ENCODE measurements at regions not wholly inside any gene's neighbourhood (a gene's known extent, or its start where the extent isn't known, plus 50 kb on each side); places are given as distances from the start of the nearest gene placed in this dataset.

DNA sequence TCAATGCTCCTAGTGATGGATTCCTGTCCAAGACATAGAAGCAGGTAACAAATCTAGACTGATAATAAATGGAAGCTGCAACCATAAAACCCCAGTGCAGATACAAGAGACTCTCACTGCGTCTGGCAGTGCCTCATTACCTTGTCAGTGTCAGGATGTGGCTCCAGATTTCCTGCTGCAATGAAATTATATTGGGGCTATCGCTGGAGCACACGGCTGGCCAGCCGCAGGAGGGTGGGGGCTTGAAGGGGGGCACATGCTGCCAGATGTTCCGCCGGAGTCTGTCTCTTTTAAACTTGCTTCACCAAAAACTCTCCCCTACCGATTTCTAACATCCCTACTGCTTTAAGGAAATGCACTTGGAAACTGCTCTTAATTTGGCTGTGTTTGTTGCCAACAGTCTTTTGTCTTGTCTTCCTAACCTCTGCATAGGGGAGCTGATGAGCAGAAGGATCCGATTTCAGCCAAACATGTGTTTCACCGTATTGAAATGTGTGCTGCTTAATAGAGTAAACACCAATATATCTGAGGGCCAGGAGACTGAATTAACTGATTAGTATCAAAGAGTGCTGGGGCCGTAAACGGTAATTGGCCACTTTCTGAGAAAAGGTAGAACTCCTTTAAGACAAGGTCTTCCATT is 102.2 kb upstream of the EXOC2 start:
- peaks cover 25% of the 10 kb centered on the region for H3K27me3 ChIP-seq (ENCODE audit: low read depth, low read length)
- H4K20me1 ChIP-seq (ENCODE audit: insufficient read depth, low read length): no peaks in the 10 kb centered on the region
- no peak overlapping the region for H3K4me2 ChIP-seq (ENCODE audit: low read length)
- TF ChIP-seq EZH2phosphoT487 (IDR thresholded peaks at IDR 0.05; ENCODE audit: low read depth): no peak
- TF ChIP-seq, protein P1, sequence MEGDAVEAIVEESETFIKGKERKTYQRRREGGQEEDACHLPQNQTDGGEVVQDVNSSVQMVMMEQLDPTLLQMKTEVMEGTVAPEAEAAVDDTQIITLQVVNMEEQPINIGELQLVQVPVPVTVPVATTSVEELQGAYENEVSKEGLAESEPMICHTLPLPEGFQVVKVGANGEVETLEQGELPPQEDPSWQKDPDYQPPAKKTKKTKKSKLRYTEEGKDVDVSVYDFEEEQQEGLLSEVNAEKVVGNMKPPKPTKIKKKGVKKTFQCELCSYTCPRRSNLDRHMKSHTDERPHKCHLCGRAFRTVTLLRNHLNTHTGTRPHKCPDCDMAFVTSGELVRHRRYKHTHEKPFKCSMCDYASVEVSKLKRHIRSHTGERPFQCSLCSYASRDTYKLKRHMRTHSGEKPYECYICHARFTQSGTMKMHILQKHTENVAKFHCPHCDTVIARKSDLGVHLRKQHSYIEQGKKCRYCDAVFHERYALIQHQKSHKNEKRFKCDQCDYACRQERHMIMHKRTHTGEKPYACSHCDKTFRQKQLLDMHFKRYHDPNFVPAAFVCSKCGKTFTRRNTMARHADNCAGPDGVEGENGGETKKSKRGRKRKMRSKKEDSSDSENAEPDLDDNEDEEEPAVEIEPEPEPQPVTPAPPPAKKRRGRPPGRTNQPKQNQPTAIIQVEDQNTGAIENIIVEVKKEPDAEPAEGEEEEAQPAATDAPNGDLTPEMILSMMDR (IDR thresholded peaks at IDR 0.05; ENCODE audit: low read depth, low read length): no peak
- no peak overlapping the region for H3K4me3 ChIP-seq (ENCODE audit: low read length)
- no peak overlapping the region for H3K27ac ChIP-seq (ENCODE audit: low read length)
- H3K9ac ChIP-seq (ENCODE audit: low read length): no peak overlapping the region
- no peaks in the 10 kb centered on the region for H3K9me3 ChIP-seq (ENCODE audit: insufficient read depth, low read length)
- no peak overlapping the region for H2AFZ ChIP-seq (ENCODE audit: low read depth, low read length)
- H3K36me3 ChIP-seq (replicated peaks; ENCODE audit: low read depth, low read length): no peaks in the 10 kb centered on the region
- H3K79me2 ChIP-seq (ENCODE audit: low read length): no peaks in the 10 kb centered on the region
- peaks cover 8% of the 10 kb centered on the region for H3K4me1 ChIP-seq (ENCODE audit: low read length)

DNA sequence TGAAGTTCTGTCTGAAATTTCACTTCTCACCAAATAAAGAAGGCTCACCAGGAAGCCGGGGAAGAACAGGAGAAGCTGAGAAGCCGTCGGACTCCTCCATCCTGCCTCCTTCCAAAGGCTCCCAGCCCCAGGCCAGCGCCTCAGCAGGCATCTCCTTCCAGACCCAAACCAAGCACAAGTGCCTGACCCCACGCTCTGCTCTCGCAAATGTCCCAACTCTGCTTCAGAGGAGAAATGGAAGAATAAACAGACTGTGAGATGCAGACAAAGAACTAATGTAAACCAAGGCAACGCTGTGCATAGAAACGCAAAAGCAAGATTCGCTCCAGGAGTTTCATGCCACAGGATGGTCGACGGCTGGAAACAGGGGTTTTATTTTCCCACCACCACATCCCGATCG is 100.3 kb upstream of the EXOC2 start:
- Histone ChIP-seq H3K27me3 (ENCODE audit: low read depth, low read length) (peaks cover 18% of the 10 kb centered on the region), H3K79me2 (ENCODE audit: low read length) (no peaks in the 10 kb centered on the region), H3K27ac (ENCODE audit: low read length) (no peak overlapping the region), H3K36me3 (replicated peaks; ENCODE audit: low read depth, low read length) (no peaks in the 10 kb centered on the region), H3K4me3 (ENCODE audit: low read length) (no peak overlapping the region), H2AFZ (ENCODE audit: low read depth, low read length) (no peak overlapping the region), H3K4me2 (ENCODE audit: low read length) (no peak overlapping the region), H4K20me1 (ENCODE audit: insufficient read depth, low read length) (no peaks in the 10 kb centered on the region), H3K9ac (ENCODE audit: low read length) (no peak overlapping the region), H3K4me1 (ENCODE audit: low read length) (peaks cover 8% of the 10 kb centered on the region), H3K9me3 (ENCODE audit: insufficient read depth, low read length) (no peaks in the 10 kb centered on the region)
- TF ChIP-seq, protein P1 (IDR thresholded peaks at IDR 0.05; ENCODE audit: low read depth, low read length): no peak
- no peak for TF ChIP-seq EZH2phosphoT487 (IDR thresholded peaks at IDR 0.05; ENCODE audit: low read depth)

DNA sequence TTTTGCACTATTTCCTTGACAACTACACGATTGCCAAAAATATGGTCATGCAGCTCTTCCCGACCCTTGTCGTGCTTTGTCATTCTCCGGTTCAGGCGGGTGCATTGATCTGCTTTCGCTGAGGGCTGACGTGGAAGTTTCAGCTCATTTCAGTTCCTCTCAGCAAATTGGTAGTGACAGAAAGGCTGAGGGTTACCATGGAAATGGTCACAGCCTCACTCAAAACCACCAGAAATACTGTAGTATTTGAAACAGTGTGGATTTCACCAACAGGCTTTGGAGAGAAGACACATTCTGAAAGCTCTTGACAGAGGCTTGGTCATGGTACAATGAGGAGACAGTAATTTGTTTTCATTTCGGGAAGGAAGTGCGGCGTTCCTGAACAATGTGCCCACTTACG is 99.7 kb upstream of the EXOC2 start:
- no peak for TF ChIP-seq EZH2phosphoT487 (IDR thresholded peaks at IDR 0.05; ENCODE audit: low read depth)
- TF ChIP-seq, protein P1 (IDR thresholded peaks at IDR 0.05; ENCODE audit: low read depth, low read length): no peak
- Histone ChIP-seq H2AFZ (ENCODE audit: low read depth, low read length) (no peak overlapping the region), H3K9me3 (ENCODE audit: insufficient read depth, low read length) (no peaks in the 10 kb centered on the region), H3K27ac (ENCODE audit: low read length) (no peak overlapping the region), H3K4me3 (ENCODE audit: low read length) (no peak overlapping the region), H3K79me2 (ENCODE audit: low read length) (no peaks in the 10 kb centered on the region), H3K4me1 (ENCODE audit: low read length) (peaks cover 11% of the 10 kb centered on the region), H3K27me3 (ENCODE audit: low read depth, low read length) (peaks cover 18% of the 10 kb centered on the region), H3K4me2 (ENCODE audit: low read length) (peak overlapping the region; percentile 33; the same call in 1 of the 2 replicates), H4K20me1 (ENCODE audit: insufficient read depth, low read length) (no peaks in the 10 kb centered on the region), H3K36me3 (replicated peaks; ENCODE audit: low read depth, low read length) (no peaks in the 10 kb centered on the region), H3K9ac (ENCODE audit: low read length) (no peak overlapping the region)

DNA sequence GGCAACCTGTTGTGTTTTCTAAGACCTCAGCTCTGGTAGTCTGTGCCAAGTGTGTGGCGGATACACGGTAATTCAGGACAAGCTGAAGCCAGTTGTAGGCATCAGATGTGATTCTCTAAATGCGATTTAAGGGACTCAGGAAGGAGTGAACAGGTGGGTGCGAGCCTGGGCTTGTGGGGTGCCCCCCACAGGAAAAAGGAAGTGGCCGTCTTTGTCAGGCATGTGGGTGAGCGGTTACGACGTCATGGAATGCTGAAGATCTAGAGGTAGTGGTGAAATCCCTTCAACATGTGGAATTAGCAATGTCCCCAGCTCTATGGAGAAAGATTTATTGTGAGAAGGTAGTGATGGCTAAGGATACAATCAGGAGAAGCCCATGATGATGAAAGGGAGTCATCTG is 95.1 kb upstream of the EXOC2 start:
- Histone ChIP-seq H3K9me3 (ENCODE audit: insufficient read depth, low read length) (no peaks in the 10 kb centered on the region), H3K4me3 (ENCODE audit: low read length) (no peak overlapping the region), H3K27ac (ENCODE audit: low read length) (no peak overlapping the region), H3K36me3 (replicated peaks; ENCODE audit: low read depth, low read length) (no peaks in the 10 kb centered on the region), H3K4me1 (ENCODE audit: low read length) (peaks cover 11% of the 10 kb centered on the region), H3K9ac (ENCODE audit: low read length) (no peak overlapping the region), H2AFZ (ENCODE audit: low read depth, low read length) (no peak overlapping the region), H4K20me1 (ENCODE audit: insufficient read depth, low read length) (no peaks in the 10 kb centered on the region), H3K4me2 (ENCODE audit: low read length) (no peak overlapping the region), H3K79me2 (ENCODE audit: low read length) (no peaks in the 10 kb centered on the region), H3K27me3 (ENCODE audit: low read depth, low read length) (no peaks in the 10 kb centered on the region)
- TF ChIP-seq EZH2phosphoT487 (IDR thresholded peaks at IDR 0.05; ENCODE audit: low read depth): no peak
- TF ChIP-seq, protein P1 (IDR thresholded peaks at IDR 0.05; ENCODE audit: low read depth, low read length): no peak
